ENCODE measurements at regions not wholly inside any gene's neighbourhood (a gene's known extent, or its start where the extent isn't known, plus 50 kb on each side); places are given as distances from the start of the nearest gene placed in this dataset.

DNA sequence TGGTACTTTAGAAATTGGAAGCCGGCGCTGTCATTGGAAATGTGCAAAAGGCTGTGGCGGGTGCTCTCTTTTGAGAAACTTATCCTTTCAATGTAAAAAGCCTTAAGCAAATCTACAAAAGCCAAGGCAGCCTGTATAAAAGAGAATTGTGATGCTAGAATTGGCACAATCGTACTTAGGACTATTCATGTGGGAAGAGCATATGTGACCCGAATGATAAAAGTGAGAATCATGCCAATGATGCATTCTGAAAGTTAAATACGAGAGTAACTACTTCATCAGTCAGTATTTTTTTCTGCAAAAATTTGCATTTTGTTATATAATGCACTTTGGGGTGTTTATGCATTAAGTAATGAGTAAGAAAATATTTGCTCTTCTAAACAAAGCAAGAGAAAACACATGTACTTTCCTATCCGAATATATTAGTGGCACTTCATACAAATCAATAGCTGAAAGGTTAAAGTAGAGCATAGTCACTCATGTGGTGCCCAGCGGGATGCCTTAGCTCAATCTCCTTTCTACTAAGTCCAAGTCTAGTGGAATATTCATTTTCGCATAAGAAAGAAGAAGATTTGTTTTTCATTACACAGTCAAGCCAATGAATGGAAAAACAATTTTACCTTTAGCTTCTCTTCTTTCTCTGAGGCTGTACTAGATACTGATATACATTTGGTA is 1256.6 kb upstream of the B3GALT2 start:
- TF ChIP-seq CTCF (IDR thresholded peaks at IDR 0.05; ENCODE audit: poor library complexity) (no peak), EZH2phosphoT487 (IDR thresholded peaks at IDR 0.05; ENCODE audit: low read depth, severe bottlenecking, unreplicated experiment) (no peak), EZH2 (IDR thresholded peaks at IDR 0.05; ENCODE audit: borderline replicate concordance) (no peak)
